ENCODE measurements at regions not wholly inside any gene's neighbourhood (a gene's known extent, or its start where the extent isn't known, plus 50 kb on each side); places are given as distances from the start of the nearest gene placed in this dataset.

GRCh38 chr1:81042225-81042624 lies 758.5 kb upstream of the ADGRL2 start:
- no peak overlapping the region for H3K4me3 ChIP-seq
- no peak for TF ChIP-seq POLR2AphosphoS5 (IDR thresholded peaks at IDR 0.05)
- TF ChIP-seq CTCF (IDR thresholded peaks at IDR 0.05), result no peak
- TF ChIP-seq POLR2A (IDR thresholded peaks at IDR 0.05), result no peak
- intact Hi-C loops (cut with DNase I; ENCODE audit: low total_unique reads), result no loop called here

GRCh38 chr1:81034291-81034690 lies 766.4 kb upstream of the ADGRL2 start:
- no peak for DNase-seq (ENCODE audit: low spot score in 2 of 2)
- intact Hi-C loops (cut with DNase I; ENCODE audit: low total_unique reads), result no loop called here
- no peaks in the 10 kb centered on the region for H3K36me3 ChIP-seq
- H3K4me3 ChIP-seq, result no peak overlapping the region
- no peaks in the 10 kb centered on the region for H3K9me3 ChIP-seq
- no peaks in the 10 kb centered on the region for H3K4me1 ChIP-seq
- no peak overlapping the region for H3K27ac ChIP-seq
- no peaks in the 10 kb centered on the region for H3K27me3 ChIP-seq
- TF ChIP-seq POLR2AphosphoS5 (IDR thresholded peaks at IDR 0.05), result no peak
- TF ChIP-seq POLR2A (IDR thresholded peaks at IDR 0.05), result no peak
- TF ChIP-seq CTCF (IDR thresholded peaks at IDR 0.05), result no peak

More at GRCh38 chr1:81042225-81042624, 758.5 kb upstream of the ADGRL2 start:
- no peak for DNase-seq (ENCODE audit: low spot score in 2 of 2)
- no peaks in the 10 kb centered on the region for H3K27me3 ChIP-seq
- no peaks in the 10 kb centered on the region for H3K9me3 ChIP-seq
- H3K4me1 ChIP-seq, result peaks cover 0 to 3% of the 10 kb centered on the region in 2 donors
- no peak overlapping the region for H3K27ac ChIP-seq
- peaks cover 4% of the 10 kb centered on the region for H3K36me3 ChIP-seq

- TF ChIP-seq POLR2AphosphoS5 (IDR thresholded peaks at IDR 0.05) (no peak), POLR2A (IDR thresholded peaks at IDR 0.05) (no peak), CTCF (IDR thresholded peaks at IDR 0.05) (no peak)
- DNase-seq (ENCODE audit: low spot score in 2 of 2), result no peak
- no peaks in the 10 kb centered on the region for H3K36me3 ChIP-seq
- H3K9me3 ChIP-seq, result no peaks in the 10 kb centered on the region
- intact Hi-C loops (cut with DNase I; ENCODE audit: low total_unique reads), result no loop called here
- no peaks in the 10 kb centered on the region for H3K27me3 ChIP-seq
- H3K27ac ChIP-seq, result no peak overlapping the region
- no peak overlapping the region for H3K4me3 ChIP-seq
- H3K4me1 ChIP-seq, result no peaks in the 10 kb centered on the region
These were observed 767.7 kb upstream of the ADGRL2 start for GRCh38 chr1:81032973-81033425.

GRCh38 chr1:81032374-81032773 lies 768.4 kb upstream of the ADGRL2 start:
- Histone ChIP-seq H3K4me3 (no peak overlapping the region), H3K36me3 (no peaks in the 10 kb centered on the region), H3K27me3 (no peaks in the 10 kb centered on the region), H3K9me3 (no peaks in the 10 kb centered on the region), H3K4me1 (no peaks in the 10 kb centered on the region), H3K27ac (no peak overlapping the region)
- no peak for DNase-seq (ENCODE audit: low spot score in 2 of 2)
- no peak for TF ChIP-seq POLR2A (IDR thresholded peaks at IDR 0.05)
- no peak for TF ChIP-seq POLR2AphosphoS5 (IDR thresholded peaks at IDR 0.05)
- TF ChIP-seq CTCF (IDR thresholded peaks at IDR 0.05), result no peak
- intact Hi-C loops (cut with DNase I; ENCODE audit: low total_unique reads), result no loop called here

GRCh38 chr1:81030441-81030840 lies 770.3 kb upstream of the ADGRL2 start:
- no peak overlapping the region for H3K4me3 ChIP-seq
- no peaks in the 10 kb centered on the region for H3K4me1 ChIP-seq
- H3K9me3 ChIP-seq, result no peaks in the 10 kb centered on the region
- TF ChIP-seq POLR2A (IDR thresholded peaks at IDR 0.05) (no peak), POLR2AphosphoS5 (IDR thresholded peaks at IDR 0.05) (no peak), CTCF (IDR thresholded peaks at IDR 0.05) (no peak)
- intact Hi-C loops (cut with DNase I; ENCODE audit: low total_unique reads), result no loop called here
- no peaks in the 10 kb centered on the region for H3K27me3 ChIP-seq
- DNase-seq (ENCODE audit: low spot score in 2 of 2), result no peak
- H3K36me3 ChIP-seq, result no peaks in the 10 kb centered on the region
- no peak overlapping the region for H3K27ac ChIP-seq

Data from breast epithelium (tissue), 4 donors.